H4 (cell line): ENCODE measurements at regions not wholly inside any gene's neighbourhood (a gene's known extent, or its start where the extent isn't known, plus 50 kb on each side); places are given as distances from the start of the nearest gene placed in this dataset.

Source experiments
- DNase-seq: peaks from one replicate; pipeline ENCODE4 v3.0.0-alpha.2; 2015; ENCODE audit warnings: low spot score

- no peak for DNase-seq
Observed at GRCh38 chr2:153105829-153106578, 372.6 kb downstream of the RPRM start.

GRCh38 chr2:153101187-153101586 is 377.4 kb downstream of the RPRM start:
- DNase-seq: peak; percentile 15

GRCh38 chr2:153100151-153100550 is 378.4 kb downstream of the RPRM start:
- DNase-seq: no peak

GRCh38 chr2:153098073-153098472 is 379.7 kb downstream of the ARL6IP6 start:
- DNase-seq: no peak

- DNase-seq: no peak
Observed at GRCh38 chr2:153096272-153096671, 377.9 kb downstream of the ARL6IP6 start.

- no peak for DNase-seq
Observed at GRCh38 chr2:153091344-153091743, 372.9 kb downstream of the ARL6IP6 start.

- DNase-seq: no peak
Observed at GRCh38 chr2:153079315-153079714, 360.9 kb downstream of the ARL6IP6 start.

- peak; percentile 80 for DNase-seq
Observed at GRCh38 chr2:153077311-153077710, 358.9 kb downstream of the ARL6IP6 start.

- DNase-seq: no peak
Observed at GRCh38 chr2:153074207-153074606, 355.8 kb downstream of the ARL6IP6 start.

GRCh38 chr2:153072813-153073212 is 354.4 kb downstream of the ARL6IP6 start:
- DNase-seq: no peak

GRCh38 chr2:153072077-153072476 is 353.7 kb downstream of the ARL6IP6 start:
- no peak for DNase-seq

GRCh38 chr2:153071090-153071489 is 352.7 kb downstream of the ARL6IP6 start:
- no peak for DNase-seq

- DNase-seq: no peak
Observed at GRCh38 chr2:153068915-153069314, 350.5 kb downstream of the ARL6IP6 start.

- no peak for DNase-seq
Observed at GRCh38 chr2:153068052-153068451, 349.6 kb downstream of the ARL6IP6 start.

- DNase-seq: peak; percentile 85
Observed at GRCh38 chr2:153059338-153060052, 341.1 kb downstream of the ARL6IP6 start.

GRCh38 chr2:153057743-153058142 is 339.3 kb downstream of the ARL6IP6 start:
- no peak for DNase-seq

- no peak for DNase-seq
Observed at GRCh38 chr2:153055182-153055581, 336.8 kb downstream of the ARL6IP6 start.

- DNase-seq: no peak
Observed at GRCh38 chr2:153052807-153053559, 334.6 kb downstream of the ARL6IP6 start.

- DNase-seq: no peak
Observed at GRCh38 chr2:153047220-153047619, 328.8 kb downstream of the ARL6IP6 start.

- no peak for DNase-seq
Observed at GRCh38 chr2:153043385-153043784, 325.0 kb downstream of the ARL6IP6 start.

- DNase-seq: no peak
Observed at GRCh38 chr2:153028626-153029025, 310.2 kb downstream of the ARL6IP6 start.

- no peak for DNase-seq
Observed at GRCh38 chr2:153027533-153027932, 309.1 kb downstream of the ARL6IP6 start.

- no peak for DNase-seq
Observed at GRCh38 chr2:153020201-153020600, 301.8 kb downstream of the ARL6IP6 start.
